Lower leg skin (tissue), 3 donors: ENCODE measurements at regions not wholly inside any gene's neighbourhood (a gene's known extent, or its start where the extent isn't known, plus 50 kb on each side); places are given as distances from the start of the nearest gene placed in this dataset.

Source experiments
- POLR2A ChIP-seq, 2 donors: fragments of 450-650 bp; IDR thresholded peaks; one replicate each; pipeline ENCODE4 v1.6.1; 2016 to 2017; ENCODE audit warnings: antibody characterized with exemption in 2 of 2, mild to moderate bottlenecking in 1 of 2, moderate library complexity in 1 of 2
- TF ChIP-seq, protein P1 (sequence below), 3 donors: fragments of 450-650 bp; IDR thresholded peaks; one replicate each; pipeline ENCODE4 v1.5.1; 2016; ENCODE audit warnings: antibody characterized with exemption in 3 of 3, mild to moderate bottlenecking in 3 of 3, moderate library complexity in 2 of 3

DNA sequence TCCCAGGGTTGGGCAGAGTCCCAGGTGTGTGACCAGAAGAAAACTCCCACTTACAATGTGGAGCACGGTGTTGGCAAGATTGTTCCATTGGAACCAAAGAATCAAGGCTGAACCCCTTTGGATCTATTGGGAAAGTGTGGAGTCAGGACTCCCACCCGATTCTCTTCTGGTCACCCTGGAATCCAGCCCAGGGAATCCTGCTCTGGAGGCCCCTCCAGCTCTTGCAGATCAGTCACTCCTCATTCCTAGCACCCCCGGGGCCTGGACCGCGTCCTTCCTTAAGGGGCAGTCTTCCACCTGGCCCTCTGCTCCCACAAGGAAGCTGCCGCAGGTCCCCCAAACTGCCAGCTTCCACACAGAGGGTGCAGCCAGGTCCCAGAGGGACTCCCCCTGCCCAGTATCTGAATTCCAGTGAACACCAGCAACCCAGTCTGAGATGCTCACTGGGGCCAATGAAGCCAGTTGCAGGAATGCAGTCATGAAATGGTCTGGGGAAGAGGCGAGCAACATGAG lies 170.1 kb downstream of the GADD45G start:
- TF ChIP-seq, protein P1, sequence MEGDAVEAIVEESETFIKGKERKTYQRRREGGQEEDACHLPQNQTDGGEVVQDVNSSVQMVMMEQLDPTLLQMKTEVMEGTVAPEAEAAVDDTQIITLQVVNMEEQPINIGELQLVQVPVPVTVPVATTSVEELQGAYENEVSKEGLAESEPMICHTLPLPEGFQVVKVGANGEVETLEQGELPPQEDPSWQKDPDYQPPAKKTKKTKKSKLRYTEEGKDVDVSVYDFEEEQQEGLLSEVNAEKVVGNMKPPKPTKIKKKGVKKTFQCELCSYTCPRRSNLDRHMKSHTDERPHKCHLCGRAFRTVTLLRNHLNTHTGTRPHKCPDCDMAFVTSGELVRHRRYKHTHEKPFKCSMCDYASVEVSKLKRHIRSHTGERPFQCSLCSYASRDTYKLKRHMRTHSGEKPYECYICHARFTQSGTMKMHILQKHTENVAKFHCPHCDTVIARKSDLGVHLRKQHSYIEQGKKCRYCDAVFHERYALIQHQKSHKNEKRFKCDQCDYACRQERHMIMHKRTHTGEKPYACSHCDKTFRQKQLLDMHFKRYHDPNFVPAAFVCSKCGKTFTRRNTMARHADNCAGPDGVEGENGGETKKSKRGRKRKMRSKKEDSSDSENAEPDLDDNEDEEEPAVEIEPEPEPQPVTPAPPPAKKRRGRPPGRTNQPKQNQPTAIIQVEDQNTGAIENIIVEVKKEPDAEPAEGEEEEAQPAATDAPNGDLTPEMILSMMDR (IDR thresholded peaks at IDR 0.05) = no peak
- TF ChIP-seq POLR2A (IDR thresholded peaks at IDR 0.05) = no peak
